Naive thymus-derived CD4-positive, alpha-beta T cell (primary cell): ENCODE measurements at regions not wholly inside any gene's neighbourhood (a gene's known extent, or its start where the extent isn't known, plus 50 kb on each side); places are given as distances from the start of the nearest gene placed in this dataset.
"Not testable (repeated sequence)": the region's sequence is repeated elsewhere in the genome, so short reads cannot be mapped to it uniquely, and the experiment has no call there.

ENCODE experiments used
- ATAC-seq: fragments of 150-1000 bp; cut with Tn5 transposase; 2 replicates; pipeline ENCODE4 v1.10.0; 2021; ENCODE audit warnings: mild to moderate bottlenecking, moderate library complexity
- CTCF ChIA-PET: fragments of 350-600 bp; sonication (Branson Sonifier 250); formaldehyde crosslinking; loops from one replicate; lab custom pipeline; 2021; ENCODE audit warnings: antibody characterized with exemption; lab: Charles Lee
- POLR2A ChIA-PET: fragments of 350-600 bp; sonication (Branson Sonifier 250); formaldehyde crosslinking; loops from one replicate; lab custom pipeline; 2021; ENCODE audit warnings: antibody characterized with exemption, inconsistent platforms; lab: Charles Lee
- DNase-seq, 9 donors: peaks; one replicate each; pipeline versions ENCODE4 v3.0.0 to v3.0.0-alpha.2; 2020 to 2022; ENCODE audit warnings: mixed read lengths in 1 of 9
- H3K27ac ChIP-seq: one replicate; pipeline ENCODE4 v1.7.0; 2013; ENCODE audit warnings: mild to moderate bottlenecking, low read depth, low read length, moderate library complexity
- H3K27me3 ChIP-seq, 2 donors: one replicate each; pipeline ENCODE4 v1.7.0; 2013; ENCODE audit warnings: low read length in 2 of 2, mild to moderate bottlenecking in 2 of 2, moderate library complexity in 2 of 2; ENCODE audit not compliant: control insufficient read depth in 2 of 2, insufficient read depth in 2 of 2
- H3K36me3 ChIP-seq, 3 experiments: 1 replicate in 2 of 3; 2 replicates in 1 of 3; pipeline ENCODE4 v1.7.0; 2013; ENCODE audit warnings: low read length in 3 of 3, mild to moderate bottlenecking in 3 of 3, moderate library complexity in 1 of 3; ENCODE audit not compliant: insufficient read depth in 3 of 3, control insufficient read depth in 2 of 3
- H3K4me1 ChIP-seq, 2 donors: one replicate each; pipeline ENCODE4 v1.7.0; 2013; ENCODE audit warnings: low read length in 2 of 2, mild to moderate bottlenecking in 2 of 2, moderate library complexity in 1 of 2; ENCODE audit not compliant: control insufficient read depth in 2 of 2, insufficient read depth in 2 of 2
- H3K4me3 ChIP-seq: 2 replicates; pipeline ENCODE4 v1.7.0; 2013; ENCODE audit warnings: mild to moderate bottlenecking, low read length
- H3K9me3 ChIP-seq, 3 experiments: 1 replicate in 2 of 3; 2 replicates in 1 of 3; pipeline ENCODE4 v1.7.0; 2013; ENCODE audit warnings: low read length in 3 of 3; ENCODE audit not compliant: control insufficient read depth in 2 of 3
- H3K27ac Mint-ChIP-seq, 9 donors: one replicate each; pipeline ENCODE4 v1.8.0; 2020 to 2022; ENCODE audit warnings: mixed read lengths in 9 of 9, mild to moderate bottlenecking in 8 of 9, moderate library complexity in 5 of 9, inconsistent platforms in 2 of 9
- H3K27me3 Mint-ChIP-seq, 5 donors: one replicate each; pipeline ENCODE4 v1.8.0; 2021 to 2022; ENCODE audit warnings: mixed read lengths in 5 of 5, mild to moderate bottlenecking in 1 of 5
- H3K36me3 Mint-ChIP-seq, 5 donors: one replicate each; pipeline ENCODE4 v1.8.0; 2020 to 2022; ENCODE audit warnings: mixed read lengths in 5 of 5, mild to moderate bottlenecking in 3 of 5, inconsistent platforms in 1 of 5
- H3K4me1 Mint-ChIP-seq, 7 donors: one replicate each; pipeline ENCODE4 v1.8.0; 2020 to 2022; ENCODE audit warnings: mixed read lengths in 7 of 7, mild to moderate bottlenecking in 3 of 7, inconsistent platforms in 1 of 7
- H3K4me3 Mint-ChIP-seq, 10 donors: one replicate each; pipeline ENCODE4 v1.8.0; 2020 to 2022; ENCODE audit warnings: mild to moderate bottlenecking in 10 of 10, mixed read lengths in 10 of 10, moderate library complexity in 6 of 10, inconsistent platforms in 2 of 10
- H3K9me3 Mint-ChIP-seq, 11 donors: one replicate each; pipeline ENCODE4 v1.8.0; 2020 to 2022; ENCODE audit warnings: mixed read lengths in 11 of 11, mild to moderate bottlenecking in 4 of 11, inconsistent platforms in 1 of 11, moderate library complexity in 1 of 11
- intact Hi-C, 2 donors: fragments of 100-400 bp; cut with micrococcal nuclease; formaldehyde crosslinking; loops; one replicate each; pipeline ENCODE4 v1.15.1; 2023

- H3K36me3 ChIP-seq, POLR2A ChIA-PET, H3K27ac Mint-ChIP-seq, ATAC-seq, H3K4me3 ChIP-seq, CTCF ChIA-PET, H3K36me3 Mint-ChIP-seq, DNase-seq, H3K4me1 Mint-ChIP-seq, H3K27me3 ChIP-seq, H3K27ac ChIP-seq, H3K9me3 Mint-ChIP-seq, H3K27me3 Mint-ChIP-seq, H3K4me1 ChIP-seq, intact Hi-C loops, H3K4me3 Mint-ChIP-seq, H3K9me3 ChIP-seq: not testable (repeated sequence)
Measured at GRCh38 chr21:13351521-13351920, 258.1 kb upstream of the POTED start.

- H3K27me3 ChIP-seq, DNase-seq, H3K27ac Mint-ChIP-seq, intact Hi-C loops, POLR2A ChIA-PET, H3K36me3 ChIP-seq, H3K27ac ChIP-seq, H3K4me1 Mint-ChIP-seq, H3K27me3 Mint-ChIP-seq, CTCF ChIA-PET, H3K4me3 ChIP-seq, H3K4me3 Mint-ChIP-seq, H3K36me3 Mint-ChIP-seq, H3K9me3 ChIP-seq, H3K4me1 ChIP-seq, ATAC-seq: not testable (repeated sequence)
- H3K9me3 Mint-ChIP-seq = peaks cover 0 to 16% (median 7%) of the 10 kb centered on the region in 11 donors
Measured at GRCh38 chr21:13360175-13360574, 249.4 kb upstream of the POTED start.

GRCh38 chr21:13368200-13368599 is 241.4 kb upstream of the POTED start:
- DNase-seq (no peak), ATAC-seq (no peak)
- Mint-ChIP-seq H3K9me3 (peaks cover 0 to 15% (median 4%) of the 10 kb centered on the region in 11 donors), H3K27ac (no peak overlapping the region), H3K36me3 (no peaks in the 10 kb centered on the region), H3K4me3 (no peak overlapping the region), H3K4me1 (no peaks in the 10 kb centered on the region), H3K27me3 (peaks cover 0 to 7% (median 0%) of the 10 kb centered on the region in 5 donors)
- CTCF ChIA-PET = no interaction called here
- Histone ChIP-seq H3K36me3 (no peaks in the 10 kb centered on the region), H3K9me3 (no peaks in the 10 kb centered on the region), H3K4me3 (no peak overlapping the region), H3K4me1 (no peaks in the 10 kb centered on the region), H3K27me3 (no peaks in the 10 kb centered on the region), H3K27ac (no peak overlapping the region)
- intact Hi-C loops = no loop called here
- POLR2A ChIA-PET = no interaction called here

GRCh38 chr21:13372721-13373120 is 236.9 kb upstream of the POTED start:
- peaks cover 0 to 25% (median 5%) of the 10 kb centered on the region in 11 donors for H3K9me3 Mint-ChIP-seq
- H3K4me1 Mint-ChIP-seq, H3K27me3 ChIP-seq, H3K9me3 ChIP-seq, ATAC-seq, H3K36me3 ChIP-seq, H3K27ac Mint-ChIP-seq, H3K27ac ChIP-seq, H3K27me3 Mint-ChIP-seq, H3K4me3 Mint-ChIP-seq, H3K4me3 ChIP-seq, POLR2A ChIA-PET, DNase-seq, H3K4me1 ChIP-seq, intact Hi-C loops, CTCF ChIA-PET, H3K36me3 Mint-ChIP-seq: not testable (repeated sequence)

- H3K36me3 Mint-ChIP-seq, POLR2A ChIA-PET, H3K4me1 Mint-ChIP-seq, H3K4me1 ChIP-seq, H3K36me3 ChIP-seq, H3K27me3 ChIP-seq, ATAC-seq, intact Hi-C loops, DNase-seq, H3K27me3 Mint-ChIP-seq, H3K4me3 ChIP-seq, H3K9me3 ChIP-seq, H3K27ac Mint-ChIP-seq, H3K27ac ChIP-seq, H3K4me3 Mint-ChIP-seq, CTCF ChIA-PET: not testable (repeated sequence)
- H3K9me3 Mint-ChIP-seq = peaks cover 0 to 14% (median 4%) of the 10 kb centered on the region in 11 donors
Measured at GRCh38 chr21:13378943-13379342, 230.6 kb upstream of the POTED start.

- H3K36me3 ChIP-seq, intact Hi-C loops, H3K27me3 Mint-ChIP-seq: not testable (repeated sequence)
Measured at GRCh38 chr21:13379566-13379965, 230.0 kb upstream of the POTED start.

GRCh38 chr21:13380561-13380960 is 229.0 kb upstream of the POTED start:
- H3K36me3 ChIP-seq, H3K27ac ChIP-seq, ATAC-seq, DNase-seq, H3K4me3 Mint-ChIP-seq, POLR2A ChIA-PET, H3K27ac Mint-ChIP-seq, H3K4me3 ChIP-seq, CTCF ChIA-PET, H3K4me1 ChIP-seq, H3K27me3 Mint-ChIP-seq, H3K4me1 Mint-ChIP-seq, H3K36me3 Mint-ChIP-seq, H3K27me3 ChIP-seq, H3K9me3 ChIP-seq, intact Hi-C loops: not testable (repeated sequence)
- peaks cover 0 to 10% (median 4%) of the 10 kb centered on the region in 11 donors for H3K9me3 Mint-ChIP-seq

More at GRCh38 chr21:13379566-13379965, 230.0 kb upstream of the POTED start:
- H3K4me1 Mint-ChIP-seq, H3K4me3 Mint-ChIP-seq, H3K4me1 ChIP-seq, H3K9me3 ChIP-seq, H3K36me3 Mint-ChIP-seq, POLR2A ChIA-PET, H3K4me3 ChIP-seq, H3K27ac Mint-ChIP-seq, CTCF ChIA-PET, H3K27me3 ChIP-seq, H3K27ac ChIP-seq, ATAC-seq: not testable (repeated sequence)
- peak in 1 of 9 donors; percentile 8 for DNase-seq
- peaks cover 0 to 10% (median 4%) of the 10 kb centered on the region in 11 donors for H3K9me3 Mint-ChIP-seq
